GM21737 (cell line): ENCODE measurements at regions not wholly inside any gene's neighbourhood (a gene's known extent, or its start where the extent isn't known, plus 50 kb on each side); places are given as distances from the start of the nearest gene placed in this dataset.
"Not testable (repeated sequence)": the region's sequence is repeated elsewhere in the genome, so short reads cannot be mapped to it uniquely, and the experiment has no call there.

Experiments used
- ATAC-seq: cut with Tn5 transposase; IDR thresholded peaks from one replicate; pipeline ENCODE4 v1.9.1; 2021; ENCODE audit warnings: mild to moderate bottlenecking, moderate library complexity; ENCODE audit not compliant: unreplicated experiment

DNA sequence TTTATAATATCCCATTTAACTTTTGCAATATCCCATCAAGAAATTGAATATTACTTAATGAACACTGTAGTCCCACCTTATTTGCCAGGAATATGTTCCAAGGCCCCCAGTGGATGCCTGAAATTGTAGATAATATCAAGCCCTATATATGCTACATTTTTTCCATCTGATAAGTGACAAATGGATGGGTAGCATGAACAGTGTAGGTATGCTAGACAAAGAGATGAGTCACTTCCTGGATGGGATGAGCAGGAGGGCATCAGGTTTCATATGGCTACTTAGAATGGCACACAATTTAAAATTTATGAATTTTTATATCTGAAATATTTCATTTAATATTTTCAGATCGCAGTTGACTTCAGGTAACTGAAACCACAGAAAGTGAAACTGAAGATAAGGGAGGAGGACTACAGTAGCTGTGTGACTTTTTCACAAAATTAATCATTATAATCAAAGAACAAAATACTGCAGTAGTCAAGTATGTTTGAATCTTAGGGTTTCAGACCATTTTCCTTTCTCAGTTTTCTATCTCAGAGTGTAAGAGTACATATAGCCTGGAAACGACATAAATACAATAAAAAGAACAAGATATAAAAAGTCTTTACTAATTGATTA lies 636.4 kb upstream of the ARRDC3 start:
- no peak for ATAC-seq

DNA sequence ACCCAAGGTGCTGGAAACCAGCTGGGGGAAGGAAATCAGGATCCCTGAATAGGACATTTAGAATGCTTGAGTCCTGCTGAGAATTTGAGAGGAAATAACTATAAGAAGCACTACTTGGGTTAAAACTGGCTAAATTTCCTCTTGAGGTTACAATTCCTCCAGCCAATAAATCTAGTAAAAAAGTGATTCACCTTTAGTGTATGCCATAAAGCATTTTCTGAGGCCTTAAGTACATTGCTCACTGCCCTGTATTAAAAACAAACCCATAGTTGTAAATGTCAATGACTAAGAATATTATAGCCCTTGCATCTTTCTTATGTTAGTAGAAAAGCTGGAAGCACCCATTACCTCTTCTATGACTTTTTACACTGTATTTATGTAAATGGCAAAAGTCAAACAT lies 634.7 kb upstream of the ARRDC3 start:
- no peak for ATAC-seq

DNA sequence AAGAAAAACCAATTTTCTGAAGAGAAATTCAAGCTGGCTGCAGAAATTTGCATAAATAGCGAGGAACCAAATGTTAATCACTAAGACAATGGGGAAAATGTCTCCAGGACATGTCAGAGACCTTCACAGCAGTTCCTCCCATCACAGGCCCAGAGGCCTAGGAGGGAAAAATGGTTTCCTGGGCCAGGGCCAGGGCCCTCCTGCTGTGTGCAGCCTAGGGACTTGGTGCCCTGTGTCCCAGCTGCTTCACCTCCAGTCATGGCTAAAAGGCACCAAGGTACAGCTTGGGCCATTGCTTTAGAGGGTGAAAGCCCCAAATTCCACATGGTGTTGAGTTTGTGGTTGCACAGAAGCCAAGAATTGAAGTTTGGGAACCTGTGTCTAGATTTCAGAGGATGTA lies 628.7 kb upstream of the ARRDC3 start:
- ATAC-seq: not testable (repeated sequence)

DNA sequence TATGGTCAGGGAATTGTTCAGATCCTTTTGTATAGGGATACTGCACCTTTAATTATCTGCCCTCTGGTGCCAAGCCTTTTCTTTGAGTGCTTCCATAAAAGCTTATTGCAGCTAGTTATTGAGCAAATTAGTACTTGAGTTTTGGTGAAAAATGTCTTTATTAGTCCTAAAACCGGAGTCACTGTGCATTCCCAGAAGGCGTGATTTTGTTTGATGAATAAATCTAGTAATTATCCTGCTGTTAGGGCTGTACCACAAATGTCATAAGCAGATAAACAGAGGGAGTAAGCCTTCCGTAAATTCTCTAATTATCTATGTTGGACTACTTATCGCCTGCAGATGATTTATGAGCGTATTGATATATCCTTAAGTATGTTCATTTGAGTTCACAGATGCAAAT lies 620.7 kb upstream of the ARRDC3 start:
- ATAC-seq: no peak

DNA sequence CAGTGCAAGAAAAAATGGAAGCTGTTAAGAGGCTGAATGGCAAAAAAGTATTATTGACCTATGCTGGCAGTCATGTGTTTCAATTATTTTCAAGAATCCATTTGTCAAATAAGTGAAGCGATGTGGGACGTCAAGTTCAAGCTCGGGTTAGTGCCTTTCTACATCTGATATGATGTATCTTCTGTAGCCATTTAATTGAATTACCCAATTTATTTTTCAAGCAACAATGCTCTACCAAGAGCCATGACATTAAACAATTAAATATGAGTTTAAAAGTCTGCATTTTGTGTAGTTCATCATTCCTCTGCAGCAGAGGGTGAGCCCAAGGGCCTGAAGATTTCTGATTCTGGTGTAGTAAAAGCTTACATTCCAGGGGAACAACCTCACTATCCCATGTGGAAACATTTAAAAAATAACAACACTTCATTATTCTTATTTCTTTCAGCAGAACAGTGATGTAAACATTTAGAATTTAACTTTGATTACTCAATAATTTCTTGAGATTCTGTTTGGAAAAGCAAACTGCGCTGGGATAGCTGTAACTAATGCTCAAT lies 619.7 kb upstream of the ARRDC3 start:
- ATAC-seq: no peak

DNA sequence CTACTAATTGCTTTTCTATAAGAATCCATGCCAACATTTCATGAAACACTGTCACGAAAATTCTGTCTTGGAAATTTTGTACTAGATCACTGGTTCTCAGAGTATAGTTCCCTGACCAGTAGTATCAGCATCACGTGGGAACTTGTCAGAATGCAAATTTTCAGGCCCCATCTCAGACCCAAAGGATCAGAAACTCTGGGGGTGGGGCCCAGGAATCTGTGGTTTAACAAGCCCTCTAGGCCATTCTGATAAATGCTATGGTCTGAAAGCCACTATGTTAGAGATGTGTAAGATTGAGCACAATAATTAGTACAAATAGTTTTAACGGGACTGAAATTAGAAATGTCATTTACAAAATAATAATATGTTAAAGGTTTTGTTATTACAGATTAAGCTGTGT lies 615.7 kb upstream of the ARRDC3 start:
- no peak for ATAC-seq

DNA sequence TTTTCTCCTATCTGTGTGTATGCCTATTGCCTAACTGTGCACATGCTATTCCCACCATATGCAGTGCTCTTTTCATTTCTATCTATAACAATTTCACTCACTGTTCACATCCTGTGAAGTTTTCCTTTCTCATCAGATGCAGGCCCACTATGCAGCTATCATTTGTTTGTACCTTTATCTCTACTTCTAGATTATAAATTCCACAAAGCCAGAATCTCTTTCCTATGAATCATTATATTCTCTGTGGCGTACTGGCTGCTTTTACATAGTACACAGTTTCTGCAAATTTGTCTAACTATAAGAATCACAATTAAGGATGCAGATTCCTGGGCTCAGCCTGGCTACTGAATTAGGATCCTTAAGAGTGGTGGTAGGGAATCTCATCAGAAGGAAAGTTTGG lies 600.8 kb upstream of the ARRDC3 start:
- ATAC-seq: no peak

DNA sequence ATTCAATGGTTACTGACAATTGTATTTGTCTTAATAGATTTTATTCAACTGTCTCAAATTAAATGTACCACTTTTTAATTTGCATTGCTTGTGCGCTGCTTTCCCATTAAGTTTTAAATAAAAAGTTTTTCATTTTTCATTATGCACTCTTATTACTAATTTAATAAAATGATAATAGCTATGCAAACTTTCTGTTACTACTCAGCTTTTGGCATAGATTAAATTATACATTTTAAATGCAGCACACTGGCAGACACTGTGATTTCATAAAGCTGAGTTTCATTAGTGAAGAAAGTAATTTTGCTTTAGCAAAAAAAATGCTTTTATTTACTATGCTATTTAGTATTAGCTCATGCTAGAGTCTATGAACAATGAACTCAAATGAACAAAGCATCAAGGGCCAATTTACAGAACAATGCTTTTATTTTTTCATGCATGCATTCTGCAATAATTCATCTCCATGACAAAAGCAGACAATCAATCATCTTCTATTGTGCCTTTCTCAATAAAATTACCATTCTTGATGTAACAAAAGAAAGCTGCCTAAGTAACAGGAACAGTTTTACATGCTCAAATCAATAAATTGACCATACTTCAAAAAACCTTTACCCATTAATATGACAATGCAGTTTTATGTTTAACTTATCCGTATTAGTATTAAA lies 595.2 kb upstream of the ARRDC3 start:
- no peak for ATAC-seq

DNA sequence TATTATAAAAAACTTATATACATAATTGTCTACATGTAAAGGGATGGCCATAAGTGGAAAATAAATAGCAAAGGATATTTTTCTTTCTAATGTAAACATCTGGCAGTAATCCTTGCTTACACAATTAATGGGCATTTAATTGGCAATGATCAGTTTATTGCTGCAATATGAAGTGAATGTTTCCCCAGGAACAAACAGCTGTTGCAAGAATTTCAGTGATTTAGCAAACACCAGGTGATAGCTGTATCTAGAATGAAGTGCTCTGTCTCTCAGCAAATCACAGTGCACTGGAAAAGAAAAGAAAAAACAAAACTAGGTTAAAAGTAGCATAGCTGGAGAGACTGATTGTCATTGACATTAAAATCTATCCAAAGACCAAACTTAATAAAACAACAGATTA lies 594.5 kb upstream of the ARRDC3 start:
- ATAC-seq: no peak

DNA sequence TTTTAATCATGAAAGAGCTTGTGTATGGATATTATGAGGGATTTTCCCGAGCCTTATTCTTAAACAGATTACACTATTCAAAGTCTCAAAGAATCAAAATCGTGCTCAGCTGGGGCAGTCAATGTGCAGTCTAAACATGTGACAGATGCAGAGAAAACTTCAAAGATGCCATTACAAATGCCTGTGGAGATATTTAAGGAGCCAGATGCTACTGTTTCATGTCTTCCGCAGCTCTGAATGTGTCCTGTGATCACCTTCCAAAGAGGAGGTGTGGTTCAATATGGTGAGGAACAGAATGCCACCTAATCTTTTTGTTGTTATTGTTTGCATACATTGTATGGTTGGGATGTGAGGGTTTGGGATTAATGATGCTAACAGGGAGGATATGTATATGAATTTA lies 593.3 kb upstream of the ARRDC3 start:
- ATAC-seq: no peak

DNA sequence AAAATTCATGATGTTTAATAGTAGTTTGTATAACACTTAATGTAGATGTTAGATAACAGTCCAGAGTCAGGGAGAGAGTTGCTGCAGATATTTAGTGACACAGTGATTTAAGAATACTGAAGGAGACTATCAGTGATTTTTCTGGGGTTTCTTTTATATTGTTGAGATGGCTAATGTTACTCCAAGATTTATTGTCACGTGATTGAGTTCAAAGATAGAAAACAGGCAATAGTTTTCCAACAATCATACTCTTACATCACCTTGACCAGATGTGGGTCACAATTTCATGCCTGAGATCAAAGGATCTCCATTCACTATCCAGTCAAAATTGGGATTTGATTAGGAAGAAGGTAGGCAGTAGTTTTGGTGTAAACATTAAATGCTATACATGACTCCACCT lies 580.0 kb upstream of the ARRDC3 start:
- no peak for ATAC-seq

DNA sequence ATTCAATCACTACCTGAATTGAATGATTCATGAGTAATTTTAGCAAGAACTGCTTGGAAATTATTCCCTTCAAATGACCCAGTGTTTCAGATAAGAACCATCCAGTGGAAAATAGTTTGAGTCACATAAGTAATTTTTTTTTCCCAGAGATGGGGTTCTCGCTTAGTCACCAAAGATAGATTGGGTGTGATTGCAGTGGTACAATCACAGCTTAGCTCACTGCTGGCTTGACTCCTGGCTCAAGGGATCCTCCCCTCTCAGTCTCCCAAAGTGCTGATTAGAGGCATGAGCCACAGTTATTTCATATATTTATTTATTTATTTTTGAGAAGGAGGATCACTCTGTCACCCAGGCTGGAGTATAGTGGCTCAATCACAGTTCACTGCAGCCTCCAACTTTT lies 574.5 kb upstream of the ARRDC3 start:
- no peak for ATAC-seq

DNA sequence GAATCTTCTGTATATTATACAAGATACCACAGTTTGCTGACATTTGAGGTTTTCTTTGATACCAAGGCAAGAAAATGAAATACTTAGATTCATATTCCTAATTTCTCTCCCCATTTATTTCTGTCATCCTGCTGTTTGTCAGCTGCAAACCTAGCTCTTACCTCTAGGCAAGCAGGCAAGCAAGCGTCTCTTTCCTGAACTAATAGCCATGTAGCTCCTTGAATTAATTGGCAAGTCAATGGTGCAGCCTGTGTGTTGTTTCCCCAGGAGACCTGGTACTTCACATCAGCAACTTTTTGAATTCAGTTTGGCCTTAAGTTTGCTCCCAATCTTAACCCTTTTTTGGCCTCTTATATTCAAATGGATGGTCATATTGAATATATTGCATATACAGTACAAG lies 573.6 kb upstream of the ARRDC3 start:
- ATAC-seq: no peak

DNA sequence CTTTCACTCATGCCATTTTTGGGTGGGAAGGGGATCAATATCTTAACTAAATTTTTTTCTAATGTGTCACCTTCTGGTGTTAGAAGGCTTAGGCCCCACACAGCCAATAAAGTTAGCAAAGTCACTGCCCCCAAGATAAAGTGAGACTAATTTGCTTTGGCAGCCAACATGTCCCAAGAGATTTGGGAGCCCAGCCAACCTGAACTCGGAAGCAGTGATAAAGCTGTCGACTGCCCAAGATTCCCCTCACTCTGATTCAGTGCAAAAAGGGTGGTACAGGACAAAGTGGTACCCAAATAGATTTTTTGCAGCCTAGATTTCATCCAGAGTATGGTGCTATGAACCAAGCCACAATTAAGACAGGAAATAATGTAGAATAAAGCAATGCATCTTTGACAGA lies 572.5 kb upstream of the ARRDC3 start:
- ATAC-seq: no peak

DNA sequence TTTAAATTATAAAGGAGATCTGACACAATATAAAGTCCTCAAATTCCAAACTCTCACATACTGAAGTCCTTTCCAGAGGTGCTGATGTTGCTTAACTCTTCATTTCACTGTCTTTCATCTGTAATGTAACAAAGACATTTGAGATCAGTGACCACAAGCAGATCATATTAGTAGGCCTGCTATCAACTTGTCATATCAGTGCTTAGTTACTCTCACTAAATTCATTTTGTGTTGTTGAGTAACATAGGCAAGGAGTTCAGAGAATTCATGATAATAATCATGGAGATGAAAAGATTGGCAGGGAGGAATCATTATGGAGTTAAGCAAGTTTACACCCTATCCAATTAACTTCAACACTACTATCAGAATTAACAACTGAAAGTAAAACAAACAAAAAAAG lies 571.0 kb upstream of the ARRDC3 start:
- ATAC-seq: no peak

DNA sequence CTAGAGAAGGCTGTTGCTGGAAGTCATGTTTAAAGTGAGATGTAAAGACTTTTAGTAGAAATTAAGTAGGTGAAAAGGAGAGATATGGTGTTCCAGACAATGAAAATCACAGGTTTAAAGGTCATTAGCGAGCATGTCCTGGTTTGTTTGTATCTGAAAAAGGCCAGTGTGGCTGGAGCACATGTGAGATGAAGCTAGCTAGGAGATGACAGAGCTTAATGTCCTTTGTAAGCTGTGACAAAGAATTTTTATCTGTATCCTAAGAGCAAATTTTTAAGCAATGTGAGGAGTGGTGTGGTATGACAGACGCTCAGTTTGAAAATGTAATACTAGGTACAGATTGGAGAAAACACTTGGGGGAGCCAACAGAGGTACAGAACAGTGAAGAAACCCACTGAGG lies 567.2 kb upstream of the ARRDC3 start:
- ATAC-seq: no peak

DNA sequence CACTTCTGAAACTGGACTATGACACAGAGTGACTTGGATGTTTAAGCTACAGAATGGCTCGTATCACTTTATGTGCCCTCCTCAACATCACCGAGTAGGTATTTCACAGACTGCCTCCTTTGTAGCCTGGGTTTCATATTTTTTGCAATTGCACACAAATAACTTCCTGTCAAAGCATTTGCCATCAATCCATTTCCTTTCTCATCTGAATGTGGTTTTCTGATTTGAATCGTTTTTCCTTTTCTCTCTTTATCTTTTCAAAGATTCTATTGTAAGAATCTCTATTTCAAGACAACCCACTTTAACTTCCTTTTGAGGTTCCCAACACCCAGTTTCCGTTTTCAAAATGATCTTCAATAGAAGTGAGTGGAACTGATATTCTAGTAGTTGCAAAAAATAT lies 563.8 kb upstream of the ARRDC3 start:
- ATAC-seq: no peak

DNA sequence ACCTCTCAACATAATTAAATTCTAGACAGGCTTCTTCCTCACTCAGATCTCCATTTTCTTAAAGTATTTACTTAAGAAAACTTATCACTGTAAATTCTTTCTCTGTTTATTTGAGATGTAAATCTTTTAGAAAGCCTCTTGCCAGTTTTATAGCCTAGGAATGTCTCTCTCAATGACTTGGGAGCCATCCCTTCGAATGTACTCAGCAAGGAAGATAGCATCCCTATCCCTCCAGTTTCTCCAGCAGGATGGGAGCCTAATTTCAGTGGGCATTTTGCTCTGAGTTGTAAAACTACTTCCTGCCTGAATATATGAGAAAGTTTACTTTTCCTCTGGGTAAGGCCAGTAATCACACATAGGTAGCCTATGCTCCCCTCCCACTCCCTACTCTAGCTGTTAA lies 558.5 kb upstream of the ARRDC3 start:
- no peak for ATAC-seq

DNA sequence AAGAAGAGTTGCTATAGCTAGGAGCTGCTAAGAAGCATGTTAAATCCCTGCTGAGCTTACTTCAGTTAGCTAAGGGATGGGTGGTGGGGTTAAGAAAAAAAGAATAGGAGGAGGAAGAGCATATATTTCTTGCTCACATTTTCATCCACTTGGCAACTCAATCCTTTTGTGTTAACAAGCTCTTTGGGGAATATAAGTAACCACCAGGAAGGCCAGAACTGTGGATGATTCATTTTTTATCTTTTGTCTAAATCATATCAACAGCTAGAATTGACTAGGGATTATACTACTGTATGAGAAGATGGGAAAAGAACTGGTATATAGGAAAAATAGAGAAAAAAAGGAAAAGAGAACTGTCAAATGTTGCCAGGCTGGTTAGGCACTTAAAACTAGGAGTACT lies 555.3 kb upstream of the ARRDC3 start:
- no peak for ATAC-seq

DNA sequence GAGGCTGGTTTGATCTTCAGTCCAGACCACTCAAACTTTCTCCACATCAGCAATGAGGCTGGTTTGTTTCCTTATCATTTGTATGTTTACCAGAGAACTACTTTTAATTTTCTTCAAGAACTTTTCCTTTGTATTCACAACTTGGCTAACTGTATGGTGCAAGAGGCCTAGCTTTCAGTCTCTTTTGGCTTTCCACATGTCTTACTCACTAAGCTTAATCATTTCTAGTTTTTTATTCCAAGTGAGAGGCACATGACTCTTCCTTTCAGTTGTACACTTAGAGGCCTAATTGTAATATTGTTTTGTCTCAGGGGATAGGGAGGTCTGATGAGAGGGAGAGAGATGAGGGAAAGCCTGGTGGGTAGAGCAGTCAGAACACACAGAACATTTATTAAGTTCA lies 554.0 kb upstream of the ARRDC3 start:
- ATAC-seq: no peak

DNA sequence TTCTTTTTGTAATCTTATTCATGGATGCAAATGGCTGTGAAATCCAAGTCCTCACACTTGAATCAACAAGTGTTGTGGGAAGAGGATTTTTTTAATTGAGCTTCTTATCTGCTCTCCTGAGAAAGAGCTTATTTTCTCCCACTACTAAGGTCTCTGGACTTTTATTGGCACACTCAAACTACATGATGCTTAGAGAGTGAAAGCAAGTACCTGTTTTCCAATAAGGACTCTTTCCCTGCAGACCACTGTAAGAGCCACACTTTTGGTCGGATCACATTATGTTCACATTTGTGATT lies 546.4 kb upstream of the ARRDC3 start:
- no peak for ATAC-seq

DNA sequence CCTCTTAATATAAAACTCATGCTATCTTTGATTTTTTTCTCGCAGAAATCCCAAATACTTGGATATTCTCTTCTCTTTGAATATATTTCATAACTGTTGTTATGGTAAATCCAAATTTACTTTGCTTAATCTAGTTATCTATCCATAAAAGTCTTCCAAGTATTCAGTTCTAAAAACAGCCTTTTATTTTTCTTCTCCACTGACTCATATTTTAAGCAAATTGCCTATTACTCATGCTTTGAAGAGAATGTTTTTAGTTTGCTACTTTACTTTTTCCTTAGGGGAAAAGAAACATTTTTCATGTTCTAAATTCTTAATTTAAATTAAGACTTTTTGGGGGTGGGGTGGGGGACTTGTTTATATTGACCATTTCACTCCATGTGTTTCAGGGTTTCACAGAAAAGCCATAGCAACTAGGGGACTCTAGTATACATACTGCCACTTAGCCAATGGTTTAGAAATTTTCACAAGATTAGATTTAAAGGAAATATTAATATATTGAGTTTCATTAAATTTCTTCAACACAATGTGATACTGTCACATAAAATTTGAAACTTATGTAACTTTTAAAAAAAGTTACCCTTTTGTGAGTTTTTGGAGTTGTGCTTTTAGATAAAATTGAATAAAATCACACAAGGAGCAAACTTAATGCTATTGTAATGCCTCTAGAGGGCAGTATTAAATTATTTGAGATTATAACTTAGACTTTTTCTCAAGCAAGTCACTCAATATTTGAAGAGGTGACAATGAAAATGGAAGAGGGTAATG lies 545.8 kb upstream of the ARRDC3 start:
- no peak for ATAC-seq
